Hepatocyte (in vitro differentiated cells): ENCODE measurements at regions not wholly inside any gene's neighbourhood (a gene's known extent, or its start where the extent isn't known, plus 50 kb on each side); places are given as distances from the start of the nearest gene placed in this dataset.

Experiments used
- EZH2 ChIP-seq: fragments of 200-600 bp; sonication (generic); IDR thresholded peaks from 2 replicates; pipeline ENCODE4 v1.6.1; 2016; ENCODE audit warnings: antibody characterized with exemption, mild to moderate bottlenecking, borderline replicate concordance
- EZH2phosphoT487 ChIP-seq: fragments of 200-600 bp; sonication (generic); IDR thresholded peaks from one replicate; pipeline ENCODE4 v1.6.1; 2018; ENCODE audit warnings: antibody characterized with exemption, mild to moderate bottlenecking, low read depth, moderate library complexity; ENCODE audit not compliant: unreplicated experiment, severe bottlenecking
- TF ChIP-seq, protein P1 (sequence below): fragments of 200-600 bp; sonication (generic); IDR thresholded peaks from 2 replicates; pipeline ENCODE4 v1.5.1; 2016; ENCODE audit warnings: antibody characterized with exemption, mild to moderate bottlenecking; ENCODE audit not compliant: poor library complexity

DNA sequence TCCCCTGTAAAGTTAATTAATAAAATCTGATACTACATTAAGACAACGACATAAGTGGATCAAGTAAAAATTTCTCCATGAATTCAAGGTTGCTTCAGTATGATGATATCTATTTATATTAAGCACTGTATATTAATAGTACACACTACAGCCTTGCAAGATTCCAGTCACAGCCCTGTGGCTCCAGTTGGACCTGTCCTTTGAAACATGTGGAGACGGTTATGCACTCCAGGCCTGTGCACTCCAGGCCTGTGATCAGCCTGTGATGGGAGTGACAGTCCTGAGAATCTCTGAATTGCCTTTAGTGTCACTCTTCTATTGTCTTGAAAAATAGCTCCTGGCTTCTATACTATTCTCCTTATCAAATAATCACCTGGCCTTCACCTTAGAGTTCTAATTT, 981.1 kb upstream of the AGA start:
- TF ChIP-seq, protein P1, sequence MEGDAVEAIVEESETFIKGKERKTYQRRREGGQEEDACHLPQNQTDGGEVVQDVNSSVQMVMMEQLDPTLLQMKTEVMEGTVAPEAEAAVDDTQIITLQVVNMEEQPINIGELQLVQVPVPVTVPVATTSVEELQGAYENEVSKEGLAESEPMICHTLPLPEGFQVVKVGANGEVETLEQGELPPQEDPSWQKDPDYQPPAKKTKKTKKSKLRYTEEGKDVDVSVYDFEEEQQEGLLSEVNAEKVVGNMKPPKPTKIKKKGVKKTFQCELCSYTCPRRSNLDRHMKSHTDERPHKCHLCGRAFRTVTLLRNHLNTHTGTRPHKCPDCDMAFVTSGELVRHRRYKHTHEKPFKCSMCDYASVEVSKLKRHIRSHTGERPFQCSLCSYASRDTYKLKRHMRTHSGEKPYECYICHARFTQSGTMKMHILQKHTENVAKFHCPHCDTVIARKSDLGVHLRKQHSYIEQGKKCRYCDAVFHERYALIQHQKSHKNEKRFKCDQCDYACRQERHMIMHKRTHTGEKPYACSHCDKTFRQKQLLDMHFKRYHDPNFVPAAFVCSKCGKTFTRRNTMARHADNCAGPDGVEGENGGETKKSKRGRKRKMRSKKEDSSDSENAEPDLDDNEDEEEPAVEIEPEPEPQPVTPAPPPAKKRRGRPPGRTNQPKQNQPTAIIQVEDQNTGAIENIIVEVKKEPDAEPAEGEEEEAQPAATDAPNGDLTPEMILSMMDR, result no peak
- TF ChIP-seq EZH2 (no peak), EZH2phosphoT487 (no peak)
